Stimulated activated CD4-positive, alpha-beta T cell treated with anti-CD3 and anti-CD28 coated beads, Interleukin-15, amount 100 ng/mL, for 24 hours (primary cell): ENCODE measurements at regions not wholly inside any gene's neighbourhood (a gene's known extent, or its start where the extent isn't known, plus 50 kb on each side); places are given as distances from the start of the nearest gene placed in this dataset.
"Not testable (repeated sequence)": the region's sequence is repeated elsewhere in the genome, so short reads cannot be mapped to it uniquely, and the experiment has no call there.

Experiments
- DNase-seq: peaks from one replicate; pipeline ENCODE4 v3.0.0-alpha.2; 2020

DNA sequence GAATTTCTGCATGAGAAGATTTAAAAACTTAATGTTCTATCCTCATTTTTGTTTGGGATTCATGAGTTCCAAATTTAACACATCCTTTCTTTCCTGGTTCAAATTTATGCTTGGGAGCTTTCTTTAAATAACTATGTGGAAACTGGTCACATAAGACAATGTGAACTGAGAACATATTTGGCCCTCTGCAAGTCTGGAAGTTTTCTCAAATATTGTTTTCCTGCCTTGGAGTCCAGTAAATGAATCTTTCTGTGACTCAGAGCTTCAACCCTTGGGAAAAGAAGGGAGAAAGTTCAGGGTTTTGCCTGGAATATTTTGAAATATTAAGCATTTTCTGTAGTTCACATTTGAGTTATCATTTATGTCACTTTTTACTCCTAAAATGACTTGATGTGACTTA, 559.0 kb upstream of the NRP1 start:
- no peak for DNase-seq

DNA sequence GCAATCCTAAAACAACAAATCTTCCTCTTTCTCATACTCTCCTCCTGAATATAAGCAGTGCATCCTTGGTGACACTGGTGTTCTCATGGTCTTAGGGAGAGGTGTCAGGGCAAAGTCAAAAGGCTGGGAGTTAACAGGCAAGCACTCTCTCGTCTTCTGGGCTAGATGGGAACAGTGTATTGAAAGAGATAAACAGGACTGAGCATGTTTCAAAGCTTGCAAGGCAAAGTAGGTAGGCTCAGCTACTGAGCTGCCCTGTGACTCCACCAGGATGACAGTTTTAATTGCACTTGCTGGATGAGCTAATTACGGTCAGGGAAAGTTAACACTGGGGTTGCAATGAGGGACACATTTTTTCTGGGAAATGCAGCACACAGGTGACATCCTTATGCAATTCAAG, 554.9 kb upstream of the NRP1 start:
- no peak for DNase-seq

DNA sequence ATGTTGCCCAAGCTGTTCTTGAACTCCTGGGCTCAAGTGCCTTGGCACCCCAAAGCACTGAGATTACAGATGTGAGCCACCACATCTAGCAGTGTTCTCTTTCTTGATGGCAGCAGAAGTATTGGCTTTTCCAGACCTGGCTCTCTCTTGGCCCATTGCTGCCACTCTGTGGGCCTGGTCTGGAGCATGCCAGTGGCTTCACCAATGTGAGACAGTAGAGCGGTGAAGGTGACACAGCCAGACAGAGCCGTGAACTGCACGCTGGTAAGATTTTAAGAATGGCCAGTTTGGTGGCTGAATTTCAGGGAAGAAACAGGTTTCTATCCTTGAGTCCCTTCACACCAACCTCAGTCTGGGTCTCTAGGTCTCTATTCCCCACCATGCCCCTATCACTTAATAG, 552.7 kb upstream of the NRP1 start:
- DNase-seq, result no peak

DNA sequence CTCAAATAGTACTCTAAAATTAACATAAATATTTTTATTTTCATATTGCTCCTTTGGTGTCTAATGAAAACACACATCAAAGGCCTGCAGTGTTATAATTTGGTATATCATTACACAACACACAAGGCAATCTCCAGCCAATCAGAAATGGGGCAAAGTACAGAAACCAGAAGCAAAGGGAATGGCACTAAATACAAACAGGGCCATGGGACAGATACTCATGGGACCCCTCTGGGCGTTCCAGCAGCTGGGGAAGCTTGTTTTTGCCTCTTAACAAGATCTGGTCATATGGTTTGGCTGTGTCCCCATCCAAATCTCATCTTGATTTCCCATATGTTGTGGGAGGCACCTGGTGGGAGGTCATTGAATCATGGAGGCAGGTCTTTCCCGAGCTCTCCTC, 551.8 kb upstream of the NRP1 start:
- no peak for DNase-seq

DNA sequence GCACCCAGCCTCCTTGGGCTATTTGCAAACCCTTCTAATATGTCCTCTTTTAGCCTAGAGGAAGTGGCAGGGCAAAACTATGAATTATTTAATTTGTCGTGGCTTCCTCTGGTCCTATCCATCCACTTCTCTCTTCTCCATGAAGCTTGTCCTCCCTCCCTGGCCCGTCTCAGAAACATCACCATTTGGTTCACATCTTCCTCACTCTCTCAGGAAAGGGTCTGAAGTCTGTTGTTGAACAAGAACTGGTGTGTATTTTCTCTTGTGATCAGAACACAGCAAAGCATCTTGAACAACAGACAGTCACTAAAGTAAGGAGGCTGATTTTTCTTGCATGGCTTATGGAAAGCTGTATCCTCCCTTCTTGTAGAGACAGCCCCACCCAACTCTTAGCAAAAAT, 550.1 kb upstream of the NRP1 start:
- DNase-seq, result no peak

DNA sequence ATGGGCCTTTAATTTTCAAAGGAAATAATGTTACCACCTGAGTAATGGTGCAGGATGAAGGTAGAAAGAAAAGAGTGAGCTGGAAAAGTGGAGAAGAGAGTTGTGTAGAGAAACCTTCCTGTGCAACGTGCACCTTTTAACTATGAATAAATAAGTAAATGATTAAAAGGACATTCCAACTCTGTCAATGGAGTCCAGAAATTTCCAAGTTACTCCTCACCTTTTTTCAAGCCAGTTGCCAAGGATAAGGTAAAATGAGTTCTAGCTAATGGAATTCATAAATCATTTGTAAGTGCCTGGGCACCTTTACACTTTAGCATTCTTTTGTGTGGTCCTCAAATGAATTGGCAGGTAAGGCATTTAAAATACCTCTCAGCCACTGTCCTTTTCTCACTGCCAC, 549.4 kb upstream of the NRP1 start:
- DNase-seq, result no peak

DNA sequence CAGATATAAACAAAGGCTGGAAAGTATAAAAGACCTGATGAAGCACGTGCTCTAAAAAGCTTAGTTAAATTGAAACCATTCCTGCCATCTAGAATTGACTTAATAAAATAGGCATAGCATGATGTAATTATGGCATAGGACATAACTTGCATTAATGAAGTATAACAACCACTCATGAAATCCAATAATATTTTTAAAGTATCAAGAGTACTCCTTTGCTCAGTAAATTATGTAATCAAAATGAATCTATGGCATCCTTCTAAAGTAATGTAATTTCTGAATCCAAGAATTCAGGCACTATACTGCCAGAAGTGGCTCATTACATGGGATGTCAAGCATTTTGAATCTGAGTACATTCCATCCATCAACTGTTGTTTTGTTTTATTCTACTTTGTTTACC, 548.5 kb upstream of the NRP1 start:
- DNase-seq, result no peak

DNA sequence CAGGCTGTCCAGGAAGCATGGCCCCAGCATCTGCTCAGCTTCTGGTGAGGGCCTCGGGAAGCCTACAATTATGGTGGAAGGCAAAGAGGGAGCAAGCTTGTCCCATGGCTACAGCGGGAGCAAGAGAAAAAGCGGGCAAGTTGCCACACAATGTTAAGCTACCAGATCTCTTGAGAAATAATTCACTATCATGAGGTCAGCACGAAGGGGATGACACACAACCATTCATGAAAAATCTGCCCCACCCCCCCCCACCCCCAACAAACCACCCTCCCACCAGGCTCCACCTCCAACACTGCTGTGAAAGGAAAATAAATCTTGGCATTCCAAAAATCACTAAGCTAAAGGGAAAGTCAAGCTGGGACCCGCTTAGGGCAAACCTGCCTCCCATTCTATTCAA, 545.8 kb upstream of the NRP1 start:
- DNase-seq, result no peak

DNA sequence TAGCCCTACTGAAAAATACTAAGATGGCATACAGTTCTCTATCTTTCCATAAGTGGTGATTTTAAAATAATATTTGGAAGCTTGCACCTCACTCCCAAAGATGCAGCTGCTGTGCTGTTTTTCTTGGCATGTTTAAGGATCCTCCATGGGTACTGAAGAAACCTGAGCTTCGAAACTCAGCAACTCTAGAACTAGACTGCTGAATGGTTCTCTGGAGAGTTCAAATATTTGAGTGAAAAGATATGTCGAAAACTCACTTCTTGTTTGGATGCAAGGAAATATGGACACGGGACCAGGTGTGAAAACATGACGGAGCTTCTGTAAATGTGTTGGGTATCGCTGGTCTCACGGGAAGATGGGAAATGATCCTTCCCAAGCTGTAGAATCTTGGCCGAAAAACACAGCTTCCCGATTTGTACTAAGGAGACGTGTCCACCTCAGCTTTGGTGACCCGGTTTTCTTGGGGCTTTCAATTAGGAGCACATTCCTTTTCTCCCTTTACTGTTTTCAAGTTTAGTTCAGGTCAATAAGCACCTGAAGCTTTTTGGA, 543.8 kb upstream of the NRP1 start:
- DNase-seq, result no peak

DNA sequence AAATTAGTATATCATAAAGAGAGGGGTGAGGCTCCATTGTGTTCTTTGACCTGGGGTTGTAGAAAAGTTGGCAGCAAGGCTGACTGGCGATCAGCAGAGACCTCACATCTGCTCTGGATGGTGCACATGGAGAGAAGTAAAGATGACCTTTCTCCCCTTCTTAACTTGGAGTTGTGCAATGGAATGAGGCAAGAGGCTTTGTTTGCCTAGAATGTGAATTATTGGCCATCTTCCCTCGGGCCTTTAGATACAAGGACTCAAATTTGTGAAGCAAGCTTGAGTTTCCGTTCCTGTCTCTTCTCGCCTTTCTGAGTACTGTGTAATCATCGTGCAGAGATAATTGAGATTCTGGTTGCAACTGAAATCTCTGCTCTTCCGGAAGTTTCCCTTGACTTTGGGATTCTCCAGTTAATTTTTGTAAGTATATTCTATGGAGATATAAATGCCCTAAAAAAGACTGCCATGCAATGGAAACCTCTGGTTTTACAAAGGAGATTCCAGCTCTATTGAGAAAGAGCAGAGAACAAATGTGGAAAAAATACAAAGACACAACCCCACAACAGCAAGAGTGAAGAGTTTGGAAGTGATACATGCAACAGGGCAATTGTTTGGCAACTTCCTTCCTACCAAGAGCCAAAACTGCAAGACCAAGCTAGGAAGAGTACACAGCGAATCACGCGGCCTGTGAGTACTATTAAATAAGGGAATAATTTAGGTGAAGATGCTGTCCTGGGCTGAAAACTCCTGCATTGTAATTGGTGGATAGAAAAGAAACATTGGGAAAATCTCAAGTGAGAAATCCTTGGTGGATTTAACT, 542.3 kb upstream of the NRP1 start:
- no peak for DNase-seq

DNA sequence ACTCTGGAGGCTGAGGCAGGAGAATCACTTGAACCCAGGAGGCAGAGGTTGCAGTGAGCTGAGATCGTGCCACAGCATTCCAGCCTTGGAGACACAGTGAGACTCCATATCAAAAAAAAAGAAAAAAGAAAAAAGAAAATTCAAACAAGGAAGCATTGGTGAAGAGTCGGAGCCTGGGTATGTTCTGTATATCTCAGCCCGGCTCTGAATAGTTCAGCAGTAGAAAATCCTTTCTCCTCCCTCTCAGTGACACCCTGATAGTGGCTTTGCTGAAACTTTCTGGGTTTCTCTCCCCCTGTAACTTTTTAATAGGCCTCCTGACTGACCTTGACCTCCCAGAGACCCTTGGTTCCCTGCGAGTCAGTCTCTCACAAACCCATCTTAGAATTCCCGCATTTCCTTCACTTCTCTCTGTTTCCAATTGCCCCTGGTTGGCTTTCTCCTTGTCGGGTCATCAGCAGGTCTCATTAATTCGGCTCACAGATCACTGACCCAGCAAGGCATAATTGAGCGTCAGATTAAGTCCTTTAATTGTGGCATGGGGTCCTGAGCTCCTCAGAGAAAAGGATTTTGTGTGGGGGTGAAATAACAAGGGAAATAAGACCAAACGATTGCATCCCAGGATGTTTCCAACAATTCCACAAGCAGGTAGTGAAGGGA, 541.6 kb upstream of the NRP1 start:
- no peak for DNase-seq

DNA sequence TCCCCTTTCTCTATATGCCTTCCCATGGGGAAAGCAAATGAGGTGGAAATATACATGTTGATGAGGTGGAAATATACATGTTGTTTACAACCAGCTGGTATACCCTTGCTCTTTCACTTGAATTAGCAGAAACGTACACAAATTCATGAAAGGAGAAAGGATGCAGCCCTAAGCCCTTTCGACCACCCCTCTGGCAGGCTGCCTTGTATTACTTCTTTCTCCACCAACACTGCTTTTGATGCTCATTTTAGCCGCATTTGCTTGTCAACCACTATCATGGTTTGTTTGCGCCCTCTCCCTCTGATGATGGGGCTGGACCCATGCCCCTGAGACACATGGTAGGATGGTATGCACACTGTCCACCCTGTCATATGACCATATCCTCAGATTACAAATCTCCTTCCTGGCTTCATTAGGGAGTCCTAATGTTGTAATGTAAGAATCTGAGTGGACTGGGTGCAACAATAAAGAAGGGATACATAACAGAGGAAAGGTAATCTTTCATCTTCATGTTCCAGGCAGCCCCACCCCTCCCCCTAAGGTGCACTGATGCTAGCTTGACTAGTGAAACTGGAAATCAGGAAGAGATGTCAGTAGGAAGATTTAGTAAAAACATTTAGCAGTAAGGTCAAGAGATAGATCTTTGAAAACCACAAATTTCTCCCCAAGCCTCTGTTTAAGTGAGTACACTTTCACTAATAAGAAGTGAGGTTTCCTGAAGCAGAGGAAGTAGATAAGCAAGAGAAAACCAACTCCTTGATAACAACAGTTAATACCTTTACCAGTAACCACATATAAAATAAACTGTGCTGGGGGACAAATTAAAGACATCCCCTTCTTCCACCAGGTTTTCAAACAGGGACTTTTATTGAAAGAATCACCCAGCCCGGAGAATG, 536.8 kb upstream of the NRP1 start:
- no peak for DNase-seq

DNA sequence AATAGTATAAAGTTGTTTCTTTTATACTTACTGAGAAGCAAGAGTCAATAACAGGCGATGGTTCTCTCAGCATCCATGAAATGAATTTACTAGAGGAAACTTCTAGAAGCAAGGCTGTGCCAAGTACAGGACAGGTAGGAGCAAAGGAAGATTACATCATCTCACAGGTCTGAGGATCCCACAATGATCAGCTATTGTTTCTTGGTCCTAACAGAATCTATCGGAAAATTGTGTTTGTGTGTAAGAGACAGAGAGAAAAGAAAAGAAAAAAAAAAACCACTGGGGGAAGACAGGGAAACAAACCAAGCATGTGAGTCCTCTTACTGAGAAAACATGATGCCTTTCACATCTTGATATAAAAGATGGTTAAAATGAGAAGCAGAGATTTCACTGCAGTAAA, 535.0 kb upstream of the NRP1 start:
- DNase-seq, result no peak

DNA sequence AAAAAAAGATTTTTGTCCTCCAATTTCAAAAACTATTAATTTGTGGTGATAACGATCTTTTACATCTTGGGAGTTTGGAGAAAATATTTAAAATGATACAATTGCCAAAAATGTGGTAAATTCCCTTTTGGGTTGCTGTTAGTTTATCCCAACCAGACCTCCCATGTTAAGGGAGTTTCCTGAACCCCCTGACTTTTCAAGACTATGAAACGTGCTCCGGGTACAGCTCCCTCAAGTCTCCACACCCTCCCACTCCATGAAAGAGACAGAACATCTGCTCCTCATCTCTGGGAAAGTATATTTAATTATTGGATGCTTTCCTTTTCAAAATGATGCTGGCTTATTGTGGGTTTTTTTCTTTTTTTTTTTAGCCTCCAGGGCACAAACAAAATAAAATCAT, 534.6 kb upstream of the NRP1 start:
- DNase-seq, result no peak

DNA sequence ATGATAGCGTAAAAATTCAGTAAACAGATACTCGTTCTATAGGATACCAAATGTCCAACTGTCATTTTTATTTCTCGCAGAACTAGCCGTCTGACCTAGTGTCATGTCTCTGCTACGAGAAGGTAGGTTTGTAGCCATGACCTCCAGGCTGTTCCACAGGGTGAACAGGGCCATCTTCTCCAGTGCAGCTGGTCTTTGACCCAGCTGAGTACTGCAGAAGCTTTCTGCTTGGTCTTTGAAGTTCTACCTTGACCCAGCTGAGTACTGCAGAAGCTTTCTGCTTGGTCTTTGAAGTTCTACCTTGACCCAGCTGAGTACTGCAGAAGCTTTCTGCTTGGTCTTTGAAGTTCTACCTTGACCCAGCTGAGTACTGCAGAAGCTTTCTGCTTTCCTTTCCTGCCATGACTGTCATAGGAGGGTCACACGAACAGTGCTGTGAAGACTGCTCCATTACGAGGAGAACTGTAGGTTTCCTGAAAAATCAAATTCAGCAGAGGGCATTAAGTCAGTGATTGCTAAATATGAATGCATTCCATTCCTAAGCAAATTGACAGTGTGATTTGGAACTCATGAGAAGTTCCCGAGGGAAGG, 532.8 kb upstream of the NRP1 start:
- DNase-seq, result not testable (repeated sequence)

DNA sequence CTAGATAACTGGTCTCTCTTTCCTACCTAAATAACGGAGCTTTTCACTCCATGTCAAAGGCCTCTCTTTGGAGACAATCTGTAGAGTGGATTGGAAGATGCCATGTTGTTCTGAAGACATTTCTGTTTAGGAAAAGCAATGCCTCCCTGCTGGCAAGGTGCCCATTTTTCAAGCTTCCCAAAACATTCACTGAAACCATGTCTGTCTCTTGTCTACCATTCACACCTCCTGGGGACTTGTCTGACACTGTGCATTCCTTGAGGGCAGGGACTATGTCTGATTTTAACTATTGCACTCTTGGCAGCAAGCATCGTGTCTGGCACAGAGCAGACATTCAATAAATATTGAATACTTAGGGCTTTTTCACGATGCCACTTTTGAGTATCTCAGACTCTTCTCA, 528.9 kb upstream of the NRP1 start:
- DNase-seq, result no peak

DNA sequence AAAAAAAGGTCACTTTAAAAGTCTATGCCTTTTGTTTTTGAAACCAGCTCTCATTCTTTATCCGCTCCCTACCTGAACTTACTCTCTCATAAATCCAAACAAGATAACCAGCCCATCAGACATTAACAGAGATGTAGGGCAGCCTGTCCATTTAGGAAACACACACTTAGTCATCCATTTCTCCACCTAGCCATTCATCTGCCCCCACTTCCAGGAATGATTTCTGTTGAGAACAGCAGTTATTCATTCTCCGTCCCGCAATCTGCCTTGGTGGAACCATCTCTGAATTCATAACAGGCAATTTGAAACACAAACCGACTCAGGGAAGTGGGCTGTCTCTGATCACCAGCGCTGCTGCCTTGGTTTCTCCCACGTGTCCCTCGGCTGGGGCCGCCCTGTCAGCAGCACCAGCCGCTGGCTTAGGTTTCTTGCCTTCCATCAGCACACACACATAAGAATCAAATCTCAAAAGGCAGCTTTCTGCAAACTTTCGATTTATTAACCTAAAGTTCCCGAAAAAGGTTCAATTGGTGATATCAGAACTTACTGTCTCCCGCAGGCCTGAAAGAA, 528.2 kb upstream of the NRP1 start:
- no peak for DNase-seq

DNA sequence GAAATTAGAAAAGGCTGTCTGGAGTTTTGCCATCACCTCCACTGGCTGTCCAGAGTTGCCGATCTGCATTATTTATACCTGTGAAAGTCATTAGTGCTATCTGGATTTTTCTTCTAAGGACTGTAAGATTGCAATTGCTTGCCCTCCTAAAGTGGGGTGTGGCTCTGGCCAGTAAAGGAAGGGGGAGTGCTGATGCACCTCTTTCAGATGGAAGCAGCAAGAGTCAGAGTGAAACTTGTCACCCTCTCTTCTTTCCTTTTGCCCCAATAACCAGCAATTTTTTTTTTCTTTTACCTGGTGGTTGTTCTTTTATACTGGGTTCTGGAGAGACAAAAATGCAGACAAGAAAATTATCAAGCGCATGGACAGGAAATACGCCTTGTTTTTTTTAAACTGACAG, 527.4 kb upstream of the NRP1 start:
- DNase-seq, result no peak

DNA sequence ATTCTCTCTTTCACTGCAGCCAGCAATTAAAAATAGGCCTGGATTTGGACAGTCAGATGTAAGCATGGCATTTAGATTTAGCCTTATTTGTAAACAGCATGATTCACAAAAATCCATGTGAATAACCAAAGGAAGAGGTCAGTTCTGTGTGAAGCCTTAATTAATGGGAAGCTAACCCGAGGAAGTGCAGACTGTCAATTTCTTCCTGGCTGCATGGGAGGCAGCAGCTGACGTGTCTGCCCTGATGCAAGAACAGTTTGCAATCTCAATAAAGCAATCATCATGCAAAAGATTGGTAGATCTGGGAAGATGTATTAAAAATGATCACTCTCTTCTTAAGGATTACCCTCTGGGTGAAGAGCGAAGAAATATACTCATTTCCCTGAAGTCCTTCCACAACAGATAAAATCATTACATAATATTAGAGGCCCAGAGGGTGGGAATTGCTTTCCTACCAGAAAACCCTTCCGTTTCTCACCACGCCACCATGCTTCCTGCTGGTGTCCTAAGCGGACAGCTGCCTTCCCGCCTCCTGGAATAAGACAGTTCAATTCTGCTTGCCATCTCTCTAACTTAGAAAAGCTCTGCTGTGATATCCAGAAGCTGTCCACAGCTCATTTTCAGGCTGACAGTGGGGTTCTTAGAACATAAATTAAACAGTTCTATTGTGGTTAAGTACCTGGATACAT, 526.7 kb upstream of the NRP1 start:
- no peak for DNase-seq

DNA sequence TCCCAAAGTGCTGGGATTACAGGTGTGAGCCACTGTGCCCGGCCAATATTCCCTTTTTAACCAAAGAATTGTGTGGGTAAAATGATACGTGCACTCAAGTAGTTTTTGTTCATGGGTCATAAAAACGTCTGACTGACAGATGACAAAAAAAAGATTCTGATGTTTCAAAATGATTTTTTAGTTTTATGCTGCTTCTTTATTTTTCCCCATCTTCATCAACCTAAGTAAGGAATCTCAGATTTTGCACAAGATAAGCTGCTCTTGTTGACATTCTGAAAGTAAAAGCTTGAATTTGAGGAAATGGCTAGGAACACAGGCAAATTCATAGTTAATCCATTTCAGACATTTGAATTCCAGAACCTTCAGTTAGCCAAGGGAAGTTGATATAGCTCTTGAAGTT, 526.1 kb upstream of the NRP1 start:
- DNase-seq, result no peak

DNA sequence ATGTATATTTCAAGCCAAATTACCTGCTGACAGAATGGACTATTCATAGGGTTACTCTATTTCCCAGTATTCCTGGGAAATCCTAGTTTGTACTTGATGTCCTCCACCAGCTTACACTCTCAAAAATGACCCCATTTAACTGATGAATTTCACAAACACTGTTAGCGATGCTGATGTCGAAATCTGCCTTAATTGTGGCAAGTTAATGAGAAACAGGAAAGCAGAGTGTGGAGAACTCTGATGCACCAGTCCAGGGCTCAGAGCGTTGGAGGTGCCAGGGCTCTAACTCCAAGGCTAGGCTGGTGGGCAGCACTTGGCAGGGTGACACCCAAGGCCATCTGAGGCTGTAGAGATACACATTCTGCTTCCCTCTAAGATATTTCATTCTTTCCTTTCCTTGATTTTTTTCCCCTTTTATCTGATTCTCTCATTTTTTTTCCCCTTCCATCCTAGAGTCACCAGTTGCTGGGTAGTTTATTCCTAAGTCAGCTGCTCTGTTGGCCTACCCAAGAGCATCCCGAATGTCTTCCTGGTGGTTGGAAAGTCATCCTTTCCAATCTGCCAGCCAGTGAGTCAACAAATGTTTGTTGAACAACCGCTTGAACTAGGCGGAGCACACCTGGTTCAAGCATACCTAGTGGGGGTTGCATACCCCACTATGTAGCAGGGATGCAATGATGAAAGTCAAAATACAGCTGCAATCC, 525.0 kb upstream of the NRP1 start:
- no peak for DNase-seq
